Thyroid gland (tissue), 4 donors: ENCODE measurements at regions not wholly inside any gene's neighbourhood (a gene's known extent, or its start where the extent isn't known, plus 50 kb on each side); places are given as distances from the start of the nearest gene placed in this dataset.

Source experiments
- DNase-seq, 2 donors: peaks; one replicate each; pipeline ENCODE4 v3.0.0-alpha.2; 2019
- H3K27ac ChIP-seq, 3 donors: fragments of 200-600 bp; sonication (generic); 1 replicate in 2 of 3; 2 replicates in 1 of 3; pipeline ENCODE4 v1.5.1; 2016 to 2019; ENCODE audit warnings: mild to moderate bottlenecking in 1 of 3, moderate library complexity in 1 of 3
- H3K27me3 ChIP-seq: fragments of 200-600 bp; sonication (generic); one replicate; pipeline ENCODE4 v1.5.1; 2019
- H3K36me3 ChIP-seq, 2 donors: fragments of 200-600 bp; sonication (generic); one replicate each; pipeline ENCODE4 v1.5.1; 2016 to 2019
- H3K4me1 ChIP-seq, 2 donors: fragments of 200-600 bp; sonication (generic); one replicate each; pipeline ENCODE4 v1.5.1; 2017 to 2019
- H3K4me3 ChIP-seq, 3 donors: fragments of 200-600 bp; sonication (generic); replicated peaks in 1 of 3; 1 replicate in 2 of 3; 2 replicates in 1 of 3; pipeline ENCODE4 v1.5.1; 2016; ENCODE audit warnings: mild to moderate bottlenecking in 1 of 3
- H3K9me3 ChIP-seq: fragments of 200-600 bp; sonication (generic); one replicate; pipeline ENCODE4 v1.5.1; 2017
- CTCF ChIP-seq, 6 experiments: fragments of 200-600 bp in 3 of 6; fragments of 450-650 bp in 3 of 6; sonication (generic) in 3 of 6; IDR thresholded peaks; one replicate each; pipeline ENCODE4 v1.5.1; 2016 to 2019; ENCODE audit warnings: antibody characterized with exemption in 6 of 6, mild to moderate bottlenecking in 2 of 6, inconsistent platforms in 1 of 6, moderate library complexity in 1 of 6
- POLR2A ChIP-seq, 2 donors: fragments of 450-650 bp; IDR thresholded peaks; one replicate each; pipeline ENCODE4 v1.6.1; 2017; ENCODE audit warnings: antibody characterized with exemption in 2 of 2, mild to moderate bottlenecking in 2 of 2, moderate library complexity in 1 of 2
- WGBS, 2 donors: methylation state at CpG; one replicate each; pipeline ENCODE4 v1.1.5; 2017; 5-methylcytosine and 5-hydroxymethylcytosine counted together
- intact Hi-C: fragments of 100-400 bp; cut with DNase I; formaldehyde crosslinking; loops from one replicate; pipeline ENCODE4 v1.15.1; 2023

- Histone ChIP-seq H3K4me1 (no peaks in the 10 kb centered on the region), H3K27me3 (no peaks in the 10 kb centered on the region), H3K4me3 (no peak overlapping the region), H3K36me3 (no peaks in the 10 kb centered on the region), H3K27ac (no peak overlapping the region), H3K9me3 (no peaks in the 10 kb centered on the region)
- intact Hi-C loops = no loop called here
- DNase-seq = no peak
- WGBS, 2 donors = 29 to 52% methylated on average over 9 to 10 of the region's 13 CpGs
- no peak for TF ChIP-seq CTCF (IDR thresholded peaks at IDR 0.05)
- no peak for TF ChIP-seq POLR2A (IDR thresholded peaks at IDR 0.05)
Measured at GRCh38 chr2:104745846-104746245, 108.1 kb upstream of the POU3F3 start.

DNA sequence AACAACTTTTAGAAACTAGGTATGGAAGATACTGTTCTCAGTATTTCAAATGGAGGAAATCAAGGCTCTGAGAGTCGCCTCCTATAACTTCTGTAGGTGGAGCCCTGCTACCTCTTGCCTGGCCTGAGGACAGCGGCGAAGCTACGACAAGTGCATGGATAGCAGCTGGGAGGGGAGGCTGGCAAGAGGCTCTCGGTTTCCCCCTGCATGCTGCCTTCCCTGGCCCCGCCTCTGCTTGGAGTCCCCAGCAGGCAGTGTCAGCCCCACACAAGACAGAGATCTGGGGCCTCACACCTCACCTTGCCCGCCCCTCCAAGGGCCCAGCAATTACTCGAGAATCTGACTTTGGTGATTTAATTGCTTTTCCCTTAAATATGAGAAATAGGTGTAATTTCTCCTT, 107.6 kb upstream of the POU3F3 start:
- TF ChIP-seq POLR2A (IDR thresholded peaks at IDR 0.05) (no peak), CTCF (IDR thresholded peaks at IDR 0.05) (no peak)
- intact Hi-C loops = no loop called here
- Histone ChIP-seq H3K4me3 (no peak overlapping the region), H3K4me1 (no peaks in the 10 kb centered on the region), H3K27me3 (no peaks in the 10 kb centered on the region), H3K9me3 (no peaks in the 10 kb centered on the region), H3K27ac (no peak overlapping the region), H3K36me3 (no peaks in the 10 kb centered on the region)
- 70 to 73% methylated on average over 8 of the region's 8 CpGs for WGBS, 2 donors
- DNase-seq = no peak

DNA sequence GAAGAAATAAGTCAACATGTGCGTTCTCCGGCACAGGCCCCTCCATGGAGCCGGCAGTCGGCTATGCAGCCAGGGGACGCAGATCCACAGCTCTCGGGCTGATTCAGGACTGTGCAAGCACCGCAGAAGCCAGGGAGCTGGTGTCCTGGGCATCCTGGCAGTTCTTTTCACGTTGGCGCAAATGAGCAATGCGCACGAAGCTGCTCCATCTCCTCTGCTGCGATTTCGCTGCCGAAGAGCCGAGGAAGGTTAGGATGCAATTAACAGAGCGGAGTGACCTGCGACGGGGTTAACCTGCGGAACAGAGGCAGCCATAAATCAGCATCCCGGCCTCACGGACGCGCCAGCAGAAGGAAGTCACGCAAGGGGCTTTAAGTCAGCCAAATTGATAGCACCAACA, 107.1 kb upstream of the POU3F3 start:
- 84 to 92% methylated on average over 24 of the region's 24 CpGs for whole genome bisulfite sequencing, 2 donors
- no peak overlapping the region for H3K27ac ChIP-seq

DNA sequence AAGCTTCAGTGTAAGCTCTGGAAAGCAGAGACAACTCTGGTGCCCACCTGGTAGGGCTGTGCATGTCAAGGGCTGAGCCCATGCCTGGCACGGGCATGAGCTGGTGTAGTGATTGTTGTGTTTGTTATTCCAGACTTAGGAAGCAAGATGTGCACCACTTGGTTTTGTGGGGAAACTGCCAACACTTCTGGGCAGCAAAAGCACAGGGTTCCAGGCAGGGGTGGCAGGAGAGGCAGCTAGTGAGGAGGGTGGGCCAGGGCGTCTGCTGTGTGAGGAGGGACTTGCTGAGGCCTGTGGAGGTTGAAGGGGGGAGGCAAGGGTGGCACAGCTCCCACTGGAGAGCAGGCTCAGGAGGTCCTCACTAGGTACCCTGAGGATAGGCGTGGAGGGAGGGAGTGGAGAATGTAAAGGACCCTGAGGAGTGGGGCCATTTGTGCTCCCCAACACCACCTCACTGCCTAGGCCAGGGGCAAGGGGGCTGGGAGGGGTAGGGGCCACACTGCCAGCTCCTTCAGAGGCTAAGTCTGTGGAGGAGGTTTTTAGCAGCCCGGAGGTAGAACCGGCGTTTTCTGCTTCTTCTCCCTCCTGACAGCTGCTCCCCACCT, 104.0 kb upstream of the POU3F3 start:
- Histone ChIP-seq H3K4me3 (no peak overlapping the region), H3K9me3 (no peaks in the 10 kb centered on the region), H3K36me3 (no peaks in the 10 kb centered on the region), H3K4me1 (no peaks in the 10 kb centered on the region), H3K27ac (no peak overlapping the region), H3K27me3 (no peaks in the 10 kb centered on the region)
- no peak for DNase-seq
- no peak for TF ChIP-seq POLR2A (IDR thresholded peaks at IDR 0.05)
- TF ChIP-seq CTCF (IDR thresholded peaks at IDR 0.05) = no peak
- WGBS, 2 donors = 54 to 60% methylated on average over 6 of the region's 6 CpGs
- intact Hi-C loops = no loop called here

More for the DNA sequence above, 107.1 kb upstream of the POU3F3 start:
- intact Hi-C loops = no loop called here
- Histone ChIP-seq H3K27me3 (no peaks in the 10 kb centered on the region), H3K4me1 (no peaks in the 10 kb centered on the region), H3K9me3 (no peaks in the 10 kb centered on the region), H3K4me3 (no peak overlapping the region), H3K36me3 (no peaks in the 10 kb centered on the region)
- DNase-seq = no peak
- TF ChIP-seq POLR2A (IDR thresholded peaks at IDR 0.05) (no peak), CTCF (IDR thresholded peaks at IDR 0.05) (no peak)

- H3K4me3 ChIP-seq = no peak overlapping the region
- H3K27ac ChIP-seq = no peak overlapping the region
- H3K36me3 ChIP-seq = no peaks in the 10 kb centered on the region
- no peak for TF ChIP-seq CTCF (IDR thresholded peaks at IDR 0.05)
- TF ChIP-seq POLR2A (IDR thresholded peaks at IDR 0.05) = no peak
- WGBS, 2 donors = 72 to 73% methylated on average over 9 of the region's 9 CpGs
- H3K4me1 ChIP-seq = no peaks in the 10 kb centered on the region
- intact Hi-C loops = no loop called here
- H3K27me3 ChIP-seq = no peaks in the 10 kb centered on the region
- DNase-seq = no peak
- H3K9me3 ChIP-seq = no peaks in the 10 kb centered on the region
Measured at GRCh38 chr2:104752504-104752903, 101.4 kb upstream of the POU3F3 start.
